ENCODE measurements at regions not wholly inside any gene's neighbourhood (a gene's known extent, or its start where the extent isn't known, plus 50 kb on each side); places are given as distances from the start of the nearest gene placed in this dataset.
"Not testable (repeated sequence)": the region's sequence is repeated elsewhere in the genome, so short reads cannot be mapped to it uniquely, and the experiment has no call there.

DNA sequence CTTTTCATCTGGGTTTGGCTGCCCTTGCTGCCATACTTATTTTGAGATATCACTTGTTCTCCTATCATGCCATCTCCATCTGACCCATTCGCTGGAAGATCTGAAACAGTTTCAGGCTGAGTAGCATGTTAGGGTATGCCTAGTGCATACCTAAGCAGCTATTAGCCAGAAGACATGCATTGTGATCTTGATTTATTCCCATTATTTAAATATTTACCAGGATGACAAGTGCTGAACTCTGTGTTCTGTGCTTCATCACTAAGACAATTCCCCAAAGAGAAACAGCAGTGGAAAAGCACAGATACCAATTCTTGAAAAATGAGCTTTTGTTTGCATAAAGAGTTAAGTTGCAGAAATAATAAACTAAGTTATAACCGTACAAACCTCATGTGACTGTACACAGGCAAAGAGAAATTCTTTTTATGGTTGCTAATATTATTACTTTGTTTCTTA lies 271.0 kb upstream of the ARSJ start:
- intact Hi-C loops (cut with DNase I): no loop called here
- TF ChIP-seq EP300 (IDR thresholded peaks at IDR 0.05) (no peak), POLR2A (IDR thresholded peaks at IDR 0.05) (no peak)
- TF ChIP-seq, protein P1, sequence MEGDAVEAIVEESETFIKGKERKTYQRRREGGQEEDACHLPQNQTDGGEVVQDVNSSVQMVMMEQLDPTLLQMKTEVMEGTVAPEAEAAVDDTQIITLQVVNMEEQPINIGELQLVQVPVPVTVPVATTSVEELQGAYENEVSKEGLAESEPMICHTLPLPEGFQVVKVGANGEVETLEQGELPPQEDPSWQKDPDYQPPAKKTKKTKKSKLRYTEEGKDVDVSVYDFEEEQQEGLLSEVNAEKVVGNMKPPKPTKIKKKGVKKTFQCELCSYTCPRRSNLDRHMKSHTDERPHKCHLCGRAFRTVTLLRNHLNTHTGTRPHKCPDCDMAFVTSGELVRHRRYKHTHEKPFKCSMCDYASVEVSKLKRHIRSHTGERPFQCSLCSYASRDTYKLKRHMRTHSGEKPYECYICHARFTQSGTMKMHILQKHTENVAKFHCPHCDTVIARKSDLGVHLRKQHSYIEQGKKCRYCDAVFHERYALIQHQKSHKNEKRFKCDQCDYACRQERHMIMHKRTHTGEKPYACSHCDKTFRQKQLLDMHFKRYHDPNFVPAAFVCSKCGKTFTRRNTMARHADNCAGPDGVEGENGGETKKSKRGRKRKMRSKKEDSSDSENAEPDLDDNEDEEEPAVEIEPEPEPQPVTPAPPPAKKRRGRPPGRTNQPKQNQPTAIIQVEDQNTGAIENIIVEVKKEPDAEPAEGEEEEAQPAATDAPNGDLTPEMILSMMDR (IDR thresholded peaks at IDR 0.05): no peak
- DNase-seq: no peak
- no peaks in the 10 kb centered on the region for H3K36me3 ChIP-seq
- H3K9me3 ChIP-seq: no peaks in the 10 kb centered on the region
- 19 to 43% (median 23%) methylated on average over 2 of the region's 2 CpGs for WGBS, 3 donors
- H3K4me3 ChIP-seq: no peak overlapping the region
- H3K4me1 ChIP-seq (ENCODE audit: insufficient read depth): no peaks in the 10 kb centered on the region
- H3K27me3 ChIP-seq: no peaks in the 10 kb centered on the region
- H3K27ac ChIP-seq: no peak overlapping the region

DNA sequence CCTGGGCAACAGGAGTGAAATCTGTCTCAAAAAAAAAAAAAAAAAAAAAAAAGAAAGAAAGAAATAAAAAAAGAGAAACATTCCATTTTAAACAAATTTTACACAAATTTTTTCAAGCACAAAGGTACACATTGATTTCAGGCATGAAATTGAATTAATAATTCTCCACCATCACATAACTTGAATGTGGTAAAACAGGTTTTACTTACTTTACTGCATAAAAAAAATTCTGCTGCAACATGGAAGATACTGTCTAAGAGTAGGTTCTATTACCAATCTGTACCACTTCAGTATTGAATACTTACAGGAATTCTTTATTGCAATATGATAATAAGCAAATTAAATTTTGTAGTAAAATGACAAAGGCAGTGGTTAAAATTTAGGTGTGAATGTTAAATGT lies 271.6 kb upstream of the ARSJ start:
- Histone ChIP-seq H3K27ac (no peak overlapping the region), H3K36me3 (no peaks in the 10 kb centered on the region), H3K27me3 (no peaks in the 10 kb centered on the region), H3K9me3 (no peaks in the 10 kb centered on the region), H3K4me3 (no peak overlapping the region), H3K4me1 (ENCODE audit: insufficient read depth) (no peaks in the 10 kb centered on the region)
- intact Hi-C loops (cut with DNase I): no loop called here
- TF ChIP-seq POLR2A (IDR thresholded peaks at IDR 0.05): no peak
- no peak for TF ChIP-seq EP300 (IDR thresholded peaks at IDR 0.05)
- TF ChIP-seq, protein P1 (IDR thresholded peaks at IDR 0.05): no peak
- no peak for DNase-seq

DNA sequence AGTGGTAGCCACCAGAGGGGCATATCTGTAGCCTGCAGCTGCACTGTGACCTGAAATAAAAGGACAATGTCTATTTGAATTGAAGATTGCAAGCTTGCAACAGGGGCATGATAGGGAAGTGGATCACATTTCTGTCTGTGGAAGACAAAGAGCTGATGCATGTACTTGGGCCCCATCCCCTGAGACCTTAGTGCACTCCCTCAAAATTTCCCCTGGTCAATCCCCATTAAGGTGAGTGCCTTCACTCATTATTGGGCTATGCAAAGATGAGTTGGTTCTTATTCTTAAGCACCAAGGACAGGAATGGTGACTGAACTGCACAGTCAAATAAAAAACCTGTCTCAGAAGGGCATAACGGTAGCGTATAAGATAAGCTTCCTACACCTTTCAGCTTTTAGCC lies 273.1 kb upstream of the ARSJ start:
- 95 to 100% (median 97%) methylated on average over 2 of the region's 2 CpGs for WGBS, 3 donors
- H3K4me3 ChIP-seq: no peak overlapping the region
- no peak for DNase-seq
- TF ChIP-seq EP300 (IDR thresholded peaks at IDR 0.05) (no peak), POLR2A (IDR thresholded peaks at IDR 0.05) (no peak)
- TF ChIP-seq, protein P1 (IDR thresholded peaks at IDR 0.05): no peak
- no peaks in the 10 kb centered on the region for H3K27me3 ChIP-seq
- H3K4me1 ChIP-seq (ENCODE audit: insufficient read depth): no peaks in the 10 kb centered on the region
- no peak overlapping the region for H3K27ac ChIP-seq
- H3K36me3 ChIP-seq: no peaks in the 10 kb centered on the region
- intact Hi-C loops (cut with DNase I): no loop called here
- H3K9me3 ChIP-seq: no peaks in the 10 kb centered on the region

DNA sequence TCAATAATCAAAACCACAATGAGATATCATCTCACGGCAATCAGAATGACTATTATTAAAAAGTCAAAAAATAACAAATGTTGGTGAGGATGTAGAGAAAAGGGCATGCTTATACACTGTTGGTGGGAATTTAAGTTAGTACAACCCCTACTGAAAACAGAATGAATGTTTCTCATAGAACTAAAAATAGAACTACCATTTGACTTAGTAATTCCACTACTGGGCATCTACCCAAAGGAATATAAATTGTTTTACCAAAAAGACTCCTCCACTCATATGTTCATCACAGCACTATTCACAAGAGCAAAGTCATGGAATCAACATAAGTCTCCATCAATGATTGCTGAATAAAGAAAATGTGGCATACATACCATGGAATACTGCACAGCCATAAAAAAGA lies 278.1 kb upstream of the ARSJ start:
- Histone ChIP-seq H3K36me3 (no peaks in the 10 kb centered on the region), H3K9me3 (no peaks in the 10 kb centered on the region), H3K4me1 (ENCODE audit: insufficient read depth) (no peaks in the 10 kb centered on the region), H3K27me3 (no peaks in the 10 kb centered on the region), H3K4me3 (no peak overlapping the region), H3K27ac (no peak overlapping the region)
- TF ChIP-seq, protein P1 (IDR thresholded peaks at IDR 0.05): no peak
- TF ChIP-seq EP300 (IDR thresholded peaks at IDR 0.05) (no peak), POLR2A (IDR thresholded peaks at IDR 0.05) (no peak)
- intact Hi-C loops (cut with DNase I): no loop called here
- DNase-seq: no peak
- 0 to 36% (median 0%) methylated on average over 1 of the region's 1 CpG for WGBS, 3 donors

DNA sequence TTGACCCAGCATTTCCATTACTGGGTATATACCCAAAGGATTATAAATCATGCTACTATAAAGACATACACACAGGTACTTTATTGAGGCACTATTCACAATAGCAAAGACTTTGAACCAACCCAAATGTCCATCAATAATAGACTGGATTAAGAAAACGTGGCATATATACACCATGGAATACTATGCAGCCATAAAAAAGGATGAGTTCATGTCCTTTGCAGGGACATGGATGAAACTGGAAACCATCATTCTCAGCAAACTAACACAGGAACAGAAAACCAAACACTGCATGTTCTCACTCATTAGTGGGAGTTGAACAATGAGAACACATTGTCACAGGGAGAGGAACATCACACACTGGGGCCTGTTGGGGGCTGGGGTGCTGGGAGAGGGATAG lies 283.0 kb upstream of the ARSJ start:
- H3K36me3 ChIP-seq; H3K9me3 ChIP-seq; H3K27ac ChIP-seq; H3K4me1 ChIP-seq (ENCODE audit: insufficient read depth); intact Hi-C loops (cut with DNase I); H3K27me3 ChIP-seq; DNase-seq; H3K4me3 ChIP-seq: not testable (repeated sequence)
- WGBS, 3 donors: 57 to 78% (median 73%) methylated on average over 1 of the region's 1 CpG

All from ovary (tissue), 7 donors.